NCI-H128 (cell line): ENCODE measurements at regions not wholly inside any gene's neighbourhood (a gene's known extent, or its start where the extent isn't known, plus 50 kb on each side); places are given as distances from the start of the nearest gene placed in this dataset.

ENCODE experiments used
- DNase-seq: peaks from one replicate; lab custom pipeline; 2025; ENCODE audit not compliant: unreplicated experiment; lab: John Stamatoyannopoulos, UW

DNA sequence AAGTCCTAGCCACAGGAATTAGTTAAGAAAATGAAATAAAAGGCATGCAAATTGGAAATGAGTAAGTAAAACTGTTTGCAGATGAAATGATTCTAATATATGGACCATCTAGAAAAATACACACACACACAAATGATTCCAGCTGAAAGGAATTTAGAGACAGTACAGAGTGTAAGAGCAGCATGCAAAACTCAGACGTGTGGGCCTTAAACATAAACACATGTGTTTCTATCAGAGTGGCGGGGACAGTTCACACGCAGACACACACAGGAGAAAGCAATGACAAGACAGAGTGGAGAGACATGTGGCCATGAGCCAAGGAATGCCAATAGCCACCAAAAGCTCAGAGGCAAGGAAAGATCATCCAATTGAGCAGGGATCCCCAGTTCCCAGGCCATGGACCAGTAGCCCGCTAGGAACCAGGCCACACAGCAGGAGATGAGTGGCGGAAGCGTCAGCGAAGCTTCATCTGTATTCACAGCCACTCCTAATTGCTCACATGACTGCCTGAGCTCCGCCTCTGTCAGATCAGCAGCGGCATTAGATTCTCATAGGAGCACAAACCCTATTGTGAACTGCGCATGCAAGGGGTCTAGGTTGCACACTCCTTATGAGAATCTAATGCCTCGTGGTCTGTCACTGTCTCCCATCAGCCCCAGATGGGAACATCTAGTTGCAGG is 155.4 kb downstream of the ARL4C start:
- no peak for DNase-seq

DNA sequence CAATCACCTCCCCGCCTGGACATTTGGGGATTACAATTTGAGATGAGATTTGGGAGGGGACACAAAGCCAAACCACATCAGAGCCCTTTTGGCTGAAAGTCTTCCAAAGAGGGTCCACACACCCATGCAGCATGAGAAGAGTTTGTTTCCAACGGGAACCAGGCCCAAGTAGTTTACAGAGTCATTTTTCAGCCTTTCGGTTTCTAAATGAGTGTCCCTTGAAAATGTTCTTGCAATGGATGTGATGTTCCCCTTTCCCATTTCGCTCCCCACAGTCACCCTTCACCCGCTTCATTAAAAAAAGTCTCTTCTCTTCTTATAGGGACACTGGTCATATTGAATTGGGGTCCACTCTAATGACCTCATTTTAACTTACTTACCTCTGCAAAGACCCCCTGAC is 157.4 kb downstream of the ARL4C start:
- DNase-seq = no peak

- DNase-seq = no peak
Measured at GRCh38 chr2:234339011-234339410, 157.9 kb downstream of the ARL4C start.

GRCh38 chr2:234335661-234336228 is 161.1 kb downstream of the ARL4C start:
- DNase-seq = no peak

DNA sequence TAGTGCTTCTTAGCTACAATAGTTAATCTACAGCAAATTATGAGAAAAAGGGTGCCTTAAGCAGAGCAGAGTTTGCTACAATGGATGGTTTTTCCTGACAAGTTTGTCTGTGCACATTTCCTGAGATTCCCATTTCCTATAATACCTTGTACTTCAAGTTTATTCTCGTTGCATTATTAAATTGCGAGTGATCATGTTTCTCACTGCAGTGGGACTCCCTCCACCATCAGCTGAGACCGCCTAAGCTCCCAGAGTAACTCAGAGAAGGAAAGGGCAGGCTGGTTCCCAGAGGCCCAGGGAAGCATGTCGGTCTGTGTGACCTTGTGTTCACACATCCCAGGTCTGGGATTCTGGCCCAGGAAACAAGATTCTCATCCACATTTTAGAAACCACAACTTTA is 162.1 kb downstream of the ARL4C start:
- DNase-seq = no peak

- DNase-seq = no peak
Measured at GRCh38 chr2:234334151-234334550, 162.7 kb downstream of the ARL4C start.

DNA sequence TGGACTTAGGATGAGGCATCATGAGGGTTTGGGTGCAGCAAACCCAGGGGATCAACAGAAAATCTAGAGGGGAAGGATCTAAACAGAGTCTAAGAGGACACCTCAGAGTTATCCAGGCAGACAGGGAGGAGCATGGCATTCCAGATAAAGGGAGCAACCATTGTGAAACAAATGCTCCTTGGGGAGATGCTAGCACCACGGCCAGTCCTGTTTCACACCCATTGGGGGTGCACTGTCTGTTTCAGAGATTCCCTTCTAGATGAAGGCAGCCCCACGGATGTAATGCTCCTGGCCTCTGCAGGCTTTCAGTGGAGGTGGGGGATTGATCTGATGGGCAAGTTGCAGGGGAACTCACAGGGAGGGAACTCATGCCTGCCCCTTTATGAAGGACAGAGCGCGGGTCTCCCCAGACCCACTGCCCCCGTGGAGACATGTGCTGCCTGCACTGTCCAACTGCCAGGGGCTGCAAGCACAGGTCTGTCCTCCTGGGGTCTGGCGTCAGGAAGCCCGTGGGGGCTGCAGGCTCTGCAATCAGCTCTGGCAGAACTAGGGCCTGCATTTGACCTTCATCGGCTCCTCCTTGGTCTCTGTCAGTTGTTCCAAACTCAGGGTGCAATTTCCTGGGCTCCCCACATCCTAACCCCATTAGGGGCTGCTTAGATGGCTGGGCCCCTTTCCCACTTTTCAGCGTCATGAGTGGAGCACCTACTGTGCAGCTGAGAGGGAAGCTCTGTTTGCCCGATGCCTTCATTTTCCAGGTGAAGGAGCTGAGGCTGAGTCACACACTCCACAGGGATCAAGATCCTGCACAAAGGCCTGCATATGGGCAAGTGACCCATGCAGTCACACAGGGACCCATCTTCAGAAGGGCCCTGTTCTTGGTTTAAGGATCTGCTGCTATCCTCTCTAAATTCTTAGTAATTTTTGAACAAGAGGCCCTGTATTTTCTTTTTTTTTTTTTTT is 163.4 kb downstream of the ARL4C start:
- DNase-seq = no peak

- no peak for DNase-seq
Measured at GRCh38 chr2:234331966-234332365, 164.9 kb downstream of the ARL4C start.

DNA sequence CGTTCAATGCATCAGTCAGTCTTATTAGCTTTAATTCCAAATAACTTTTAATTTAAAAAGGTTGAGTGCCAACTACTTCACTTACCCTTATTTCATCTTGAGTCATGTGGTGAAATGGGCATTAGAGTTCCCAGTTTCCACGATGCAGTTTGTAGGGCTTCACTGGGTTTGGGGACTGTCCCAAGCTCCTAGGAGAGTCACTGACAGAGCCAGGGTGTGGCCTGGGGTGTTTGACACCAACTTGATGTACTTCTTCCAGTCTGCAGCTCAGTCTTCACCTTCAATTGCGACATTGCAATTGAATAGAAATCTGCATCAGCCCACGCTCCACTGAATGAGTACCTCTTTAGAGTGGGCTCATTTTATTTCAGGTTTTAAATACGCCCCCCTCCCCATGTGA is 165.3 kb downstream of the ARL4C start:
- no peak for DNase-seq

GRCh38 chr2:234330902-234331301 is 166.0 kb downstream of the ARL4C start:
- DNase-seq = no peak

DNA sequence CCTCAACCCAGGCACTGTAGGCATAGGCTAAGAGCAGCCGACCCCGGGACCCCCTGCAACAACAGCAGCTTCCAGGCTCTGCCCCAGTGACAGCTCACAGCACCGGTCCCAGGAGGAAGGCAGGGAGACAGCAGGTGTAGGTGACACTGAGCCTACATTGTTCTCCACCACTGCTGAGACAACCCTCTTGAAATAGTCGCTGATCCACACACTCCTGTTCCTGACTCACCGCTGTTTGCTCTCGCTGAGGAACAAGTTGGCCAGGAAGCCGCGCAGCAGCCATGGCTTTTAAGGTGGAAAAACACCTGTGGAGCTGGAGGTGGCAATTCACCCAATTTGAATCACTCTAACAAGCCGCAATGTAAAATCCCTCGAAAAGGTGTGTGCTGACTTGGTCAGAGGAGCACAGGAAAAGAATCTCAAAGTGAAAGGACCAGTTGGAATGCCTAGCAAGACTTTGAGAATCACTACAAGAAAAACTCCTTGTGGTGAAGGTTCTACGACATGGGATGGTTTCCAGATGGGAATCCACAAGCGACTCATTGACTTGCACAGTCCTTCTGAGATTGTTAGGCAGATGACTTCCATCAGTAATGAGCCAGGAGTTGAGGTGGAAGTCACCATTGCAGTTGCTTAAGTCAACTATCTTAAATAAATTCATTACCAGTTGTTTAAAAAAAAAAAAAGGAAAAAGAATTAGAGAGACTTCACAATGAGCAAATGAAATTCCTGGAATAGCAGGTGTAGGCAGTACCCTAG is 167.5 kb downstream of the ARL4C start:
- DNase-seq = no peak

GRCh38 chr2:234328444-234328990 is 168.4 kb downstream of the ARL4C start:
- DNase-seq = no peak

DNA sequence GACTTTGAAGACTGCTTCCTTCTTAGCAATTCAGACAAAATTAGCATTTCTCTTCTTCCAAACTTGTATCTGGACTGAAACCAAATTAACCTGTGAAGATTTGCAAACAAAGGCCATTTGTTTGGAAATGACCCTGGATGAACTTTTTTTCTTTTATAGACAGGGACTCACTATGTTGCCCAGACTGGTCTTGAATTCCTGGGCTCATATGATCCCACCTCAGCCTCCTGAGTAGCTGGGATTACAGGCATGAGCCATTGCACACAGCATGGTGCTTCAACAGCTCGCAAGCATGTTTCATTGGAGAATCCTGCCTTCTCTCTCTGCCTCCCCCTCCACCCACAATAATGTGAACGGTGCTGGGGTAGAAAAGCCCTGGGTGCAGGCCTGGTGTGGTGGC is 170.2 kb downstream of the ARL4C start:
- DNase-seq = no peak

GRCh38 chr2:234324116-234324515 is 172.8 kb downstream of the ARL4C start:
- no peak for DNase-seq

DNA sequence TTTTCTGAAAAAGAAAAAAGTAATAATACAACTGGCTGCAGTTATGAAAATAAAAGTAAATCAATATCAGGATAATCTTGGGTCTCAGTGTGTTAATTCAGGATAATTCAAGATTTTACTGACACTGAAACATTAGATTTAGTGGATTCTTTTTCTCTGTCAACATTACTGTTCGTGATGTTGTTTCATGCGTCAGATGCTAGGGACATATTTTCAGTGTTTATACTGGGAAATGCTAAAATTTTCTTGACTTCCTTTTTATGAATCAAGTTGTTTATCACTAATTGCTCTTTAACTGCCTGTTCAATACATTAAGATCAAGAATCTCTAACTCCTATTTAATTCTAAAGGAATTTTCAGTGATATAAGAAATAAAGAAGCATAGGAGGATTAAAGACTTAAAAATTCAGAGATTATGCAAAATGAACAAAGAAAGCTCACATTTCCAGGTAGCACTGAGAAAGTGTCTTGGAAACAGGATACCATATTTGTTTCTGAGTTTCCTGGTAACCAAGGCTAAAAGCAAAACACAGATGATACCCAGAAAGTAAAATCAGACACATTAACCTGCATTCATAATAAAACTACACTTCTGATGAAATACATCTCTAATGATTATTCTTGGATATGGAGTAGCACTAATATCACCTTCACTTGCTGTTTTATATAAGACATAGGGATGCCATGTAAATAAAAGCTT is 174.0 kb downstream of the ARL4C start:
- no peak for DNase-seq

- no peak for DNase-seq
Measured at GRCh38 chr2:234320066-234320465, 176.8 kb downstream of the ARL4C start.

DNA sequence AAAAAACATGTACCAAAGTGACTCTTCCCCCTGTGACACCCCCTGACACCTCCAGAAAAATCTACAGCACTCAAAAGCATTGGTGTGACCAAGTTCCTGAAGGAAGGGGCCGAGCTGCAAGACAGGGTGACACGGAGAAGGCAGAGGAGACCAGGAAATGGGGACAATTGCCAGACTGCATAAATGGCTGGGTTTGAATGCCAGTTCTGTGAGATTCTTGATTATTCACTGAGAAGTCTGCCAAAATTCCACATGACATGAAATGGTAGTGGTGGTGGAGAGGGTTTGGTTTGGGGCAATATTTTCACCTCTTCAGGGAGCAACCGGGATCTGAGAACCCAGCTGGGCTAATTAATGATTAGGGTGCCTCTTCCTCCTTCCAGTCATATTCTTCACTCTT is 178.5 kb downstream of the ARL4C start:
- DNase-seq = no peak

GRCh38 chr2:234313558-234313957 is 183.3 kb downstream of the ARL4C start:
- DNase-seq = no peak

DNA sequence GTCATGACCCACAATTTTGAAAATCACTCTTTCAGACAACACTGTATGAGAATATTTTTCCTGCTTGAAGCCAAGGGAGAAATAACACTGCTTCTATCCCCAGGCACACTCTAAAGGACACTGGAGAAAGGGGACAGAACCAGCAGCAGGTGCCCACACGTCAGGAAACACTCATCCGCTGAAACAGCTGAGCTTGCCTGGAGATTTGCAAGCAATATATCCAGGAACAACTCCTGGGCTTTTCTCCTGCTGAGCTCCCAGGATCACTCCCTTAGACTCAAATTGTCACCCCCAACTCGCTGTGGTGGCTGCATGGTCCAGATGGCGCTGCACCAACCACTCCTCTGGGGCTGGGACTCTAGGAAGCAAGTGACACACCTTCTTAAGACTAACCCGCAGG is 186.7 kb downstream of the ARL4C start:
- no peak for DNase-seq

DNA sequence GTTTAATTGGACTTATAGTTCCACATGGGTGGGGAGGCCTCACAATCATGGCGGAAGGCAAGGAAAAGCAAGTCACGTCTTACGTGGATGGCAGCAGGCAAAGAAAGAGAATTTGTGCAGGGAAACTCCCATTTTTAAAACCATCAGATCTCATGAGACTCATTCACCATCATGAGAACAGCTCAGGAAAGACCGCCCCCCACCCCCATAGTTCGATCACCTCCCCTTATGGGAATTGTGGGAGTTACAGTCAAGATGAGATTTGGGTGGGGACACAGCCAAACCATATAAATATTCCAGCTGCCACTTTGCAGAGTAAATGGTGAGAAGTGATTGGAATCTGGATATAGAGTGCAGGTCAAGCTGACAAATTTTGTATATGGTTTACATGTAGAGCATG is 187.4 kb downstream of the ARL4C start:
- no peak for DNase-seq
